IPS DF 6.9 (cell line): ENCODE measurements at regions not wholly inside any gene's neighbourhood (a gene's known extent, or its start where the extent isn't known, plus 50 kb on each side); places are given as distances from the start of the nearest gene placed in this dataset.

ENCODE experiments used
- DNase-seq: peaks from one replicate; pipeline ENCODE4 v3.0.0-alpha.2; 2013; ENCODE audit warnings: low read depth, low spot score
- H3K27ac ChIP-seq: one replicate; pipeline ENCODE4 v1.5.1; 2013; ENCODE audit warnings: low read length, control low read depth
- H3K27me3 ChIP-seq: 2 replicates; pipeline ENCODE4 v1.6.1; 2013; ENCODE audit warnings: mild to moderate bottlenecking, low read length; ENCODE audit not compliant: control insufficient read depth, insufficient read depth
- H3K36me3 ChIP-seq: 2 replicates; pipeline ENCODE4 v1.6.1; 2013; ENCODE audit warnings: low read length; ENCODE audit not compliant: control insufficient read depth, insufficient read depth
- H3K4me1 ChIP-seq: 2 replicates; pipeline ENCODE4 v1.6.1; 2013; ENCODE audit warnings: low read length; ENCODE audit not compliant: control insufficient read depth, insufficient read depth
- H3K4me3 ChIP-seq: 2 replicates; pipeline ENCODE4 v1.5.1; 2013; ENCODE audit warnings: mild to moderate bottlenecking, low read length
- H3K9me3 ChIP-seq: 2 replicates; pipeline ENCODE4 v1.6.1; 2013; ENCODE audit warnings: low read length, inconsistent platforms; ENCODE audit not compliant: control insufficient read depth, insufficient read depth
- WGBS: extraction: QIAGEN DNeasy Blood & Tissue Kit; methylation state at CpG from one replicate; pipeline ENCODE4 v1.1.7; 2013; ENCODE audit warnings: mixed read lengths, missing lambda C conversion rate; ENCODE audit not compliant: insufficient read length, insufficient coverage; 5-methylcytosine and 5-hydroxymethylcytosine counted together

DNA sequence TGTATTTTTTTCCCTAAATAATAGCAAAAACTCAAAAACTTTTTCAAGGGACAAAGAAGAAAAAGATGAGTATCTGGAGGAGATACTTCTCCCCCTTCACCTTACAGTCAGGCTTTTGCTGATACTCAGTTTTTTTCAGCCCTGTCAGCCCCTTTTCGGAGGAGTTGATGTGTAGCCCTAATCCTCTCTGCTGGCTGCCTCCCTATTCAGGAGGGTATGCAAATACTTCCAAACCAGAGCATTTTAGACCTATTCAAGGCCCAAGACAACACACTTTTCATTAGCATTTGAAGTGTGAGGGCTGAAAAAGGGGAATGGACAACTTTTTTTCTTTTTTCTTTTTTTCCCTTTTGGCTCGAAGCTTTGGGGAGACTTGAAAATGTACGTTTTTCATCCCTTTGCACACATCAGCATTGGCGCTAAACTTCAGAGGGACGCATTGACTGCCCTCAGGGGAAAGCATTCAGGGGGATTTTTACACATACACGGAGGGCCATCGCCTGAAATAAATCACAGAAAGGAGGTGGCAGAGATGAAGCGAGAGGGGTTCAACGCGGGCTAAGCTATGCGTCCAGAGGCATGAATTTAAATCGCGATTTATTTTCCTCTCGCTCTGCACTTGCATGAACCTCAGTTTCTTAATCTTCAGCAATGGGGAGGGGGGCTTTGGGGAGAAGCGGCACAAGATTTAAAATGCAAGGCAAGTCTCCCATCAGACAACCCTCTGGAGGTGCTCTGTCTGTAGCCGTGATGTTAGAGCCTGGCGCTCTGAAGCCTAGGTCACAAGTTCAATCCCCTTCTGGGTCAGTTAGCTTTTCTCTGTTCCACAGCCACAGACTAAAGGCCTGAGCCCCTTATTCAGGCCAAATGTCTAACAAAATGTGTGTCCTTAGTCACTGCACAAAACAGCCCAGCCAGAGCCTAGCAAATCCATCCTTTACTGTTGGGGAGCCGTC is 86.3 kb downstream of the ASCL1 start:
- DNase-seq: no peak
- Histone ChIP-seq H3K36me3 (no peaks in the 10 kb centered on the region), H3K4me1 (no peaks in the 10 kb centered on the region), H3K4me3 (no peak overlapping the region), H3K27ac (no peak overlapping the region), H3K9me3 (no peaks in the 10 kb centered on the region), H3K27me3 (no peaks in the 10 kb centered on the region)
- WGBS: no CpG with 5 or more reads among the region's 18 CpGs

DNA sequence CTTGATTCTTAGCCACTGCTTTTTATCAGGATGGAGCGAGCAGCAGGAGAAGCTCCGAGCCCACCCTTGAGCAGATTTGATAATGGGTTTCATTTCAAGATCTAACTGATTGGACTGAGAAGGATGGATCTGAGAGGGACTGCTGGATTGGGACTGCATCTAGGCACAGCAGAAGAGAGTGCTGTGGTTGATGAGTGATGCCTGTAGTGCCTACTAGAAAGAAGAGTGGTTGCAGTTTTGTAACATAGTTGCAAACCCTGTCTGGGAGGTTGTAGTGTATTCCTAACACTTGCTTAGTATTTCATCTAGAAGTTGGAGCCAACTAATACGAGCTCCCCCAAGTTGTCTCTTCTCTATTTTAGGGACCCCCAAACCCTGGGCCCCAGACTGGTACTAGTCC is 88.7 kb downstream of the ASCL1 start:
- Histone ChIP-seq H3K9me3 (no peaks in the 10 kb centered on the region), H3K27me3 (no peaks in the 10 kb centered on the region), H3K4me3 (no peak overlapping the region), H3K36me3 (no peaks in the 10 kb centered on the region), H3K27ac (no peak overlapping the region), H3K4me1 (no peaks in the 10 kb centered on the region)
- WGBS: no CpG with 5 or more reads among the region's 3 CpGs
- no peak for DNase-seq

DNA sequence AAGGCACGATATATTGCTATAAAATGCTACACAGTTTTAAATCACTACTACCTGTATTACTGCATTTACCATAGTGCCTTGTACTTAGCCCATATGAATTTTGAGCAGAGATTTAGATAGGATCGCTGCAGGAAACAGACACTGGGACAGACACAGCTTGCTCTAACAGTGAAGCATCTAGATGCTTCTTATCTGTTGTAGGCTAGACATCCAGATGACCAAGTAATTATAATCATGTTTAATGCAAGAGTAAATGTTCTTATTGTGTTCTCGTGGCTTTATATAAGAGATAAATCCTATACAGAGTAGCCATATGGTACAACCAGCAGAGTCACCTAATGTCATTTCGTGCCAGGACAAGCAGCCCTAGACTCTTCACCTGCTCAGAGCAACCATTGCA is 92.8 kb downstream of the ASCL1 start:
- DNase-seq: no peak
- Histone ChIP-seq H3K27ac (no peak overlapping the region), H3K27me3 (no peaks in the 10 kb centered on the region), H3K4me3 (no peak overlapping the region), H3K36me3 (no peaks in the 10 kb centered on the region), H3K9me3 (no peaks in the 10 kb centered on the region), H3K4me1 (no peaks in the 10 kb centered on the region)
- no CpG with 5 or more reads among the region's 4 CpGs for WGBS

DNA sequence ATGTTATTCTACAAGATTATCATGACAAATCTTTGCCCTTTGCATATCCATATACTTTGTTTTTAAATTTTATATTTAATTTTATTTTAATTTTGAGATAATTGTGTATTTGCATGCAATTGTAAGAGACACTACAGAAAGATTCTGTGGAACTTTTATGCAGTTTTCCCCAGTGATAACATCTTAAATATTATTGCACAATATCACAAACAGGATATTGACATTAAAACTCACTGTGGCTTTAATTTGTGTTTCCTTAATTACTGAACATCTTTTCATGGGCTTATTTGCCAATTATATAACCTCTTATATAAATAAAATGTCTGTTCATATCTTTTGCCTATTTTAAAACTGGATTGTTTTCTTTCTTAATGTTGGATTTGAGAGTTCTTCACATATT is 95.6 kb downstream of the ASCL1 start:
- H3K27me3 ChIP-seq: no peaks in the 10 kb centered on the region

DNA sequence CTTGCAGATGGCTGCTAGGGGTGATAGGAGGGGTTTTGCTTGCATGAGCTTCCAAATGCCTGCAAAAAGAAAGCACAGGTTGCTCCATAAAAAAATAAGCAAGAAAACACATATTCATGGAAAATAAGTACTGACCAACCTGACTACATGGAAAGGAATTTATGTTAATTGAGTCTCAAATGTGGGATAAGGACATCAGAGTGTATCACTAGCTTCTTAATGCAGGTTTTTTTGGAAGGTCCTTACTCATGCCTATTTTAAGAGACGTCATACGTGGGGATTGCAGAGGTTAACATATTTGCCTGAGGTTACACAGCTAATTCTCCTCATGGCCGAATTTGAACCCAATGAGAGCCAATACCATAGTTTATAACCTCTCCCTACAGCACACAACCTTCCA is 116.2 kb downstream of the ASCL1 start:
- Histone ChIP-seq H3K27ac (no peak overlapping the region), H3K4me1 (no peaks in the 10 kb centered on the region), H3K9me3 (no peaks in the 10 kb centered on the region), H3K4me3 (no peak overlapping the region), H3K27me3 (no peaks in the 10 kb centered on the region), H3K36me3 (no peaks in the 10 kb centered on the region)
- no CpG with 5 or more reads among the region's 3 CpGs for WGBS
- no peak for DNase-seq

More for the DNA sequence above, 95.6 kb downstream of the ASCL1 start:
- no peaks in the 10 kb centered on the region for H3K36me3 ChIP-seq
- H3K4me1 ChIP-seq: no peaks in the 10 kb centered on the region
- H3K9me3 ChIP-seq: no peaks in the 10 kb centered on the region
- no peak overlapping the region for H3K27ac ChIP-seq
- no peak overlapping the region for H3K4me3 ChIP-seq
- no peak for DNase-seq

DNA sequence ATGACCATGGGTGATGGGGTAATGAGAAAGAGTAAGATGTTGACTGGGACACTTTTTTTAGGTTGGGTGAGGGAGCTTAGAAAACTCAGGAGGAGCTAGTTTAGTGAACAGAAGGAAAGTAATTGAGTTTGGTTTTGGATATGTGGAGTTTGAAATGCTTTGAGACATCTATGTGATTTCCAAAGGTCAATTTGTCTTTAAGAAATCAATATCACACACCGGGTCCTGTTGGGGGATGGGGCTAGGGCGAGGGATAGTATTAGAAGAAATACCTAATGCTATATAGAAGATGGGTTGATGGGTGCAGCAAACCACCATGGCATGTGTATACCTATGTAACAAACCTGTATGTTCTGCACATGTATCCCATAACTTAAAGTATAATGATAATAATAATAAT is 118.4 kb downstream of the ASCL1 start:
- DNase-seq: no peak
- Histone ChIP-seq H3K9me3 (no peaks in the 10 kb centered on the region), H3K4me3 (no peak overlapping the region), H3K27me3 (no peaks in the 10 kb centered on the region), H3K36me3 (no peaks in the 10 kb centered on the region), H3K27ac (no peak overlapping the region), H3K4me1 (no peaks in the 10 kb centered on the region)
- WGBS: no CpG with 5 or more reads among the region's 2 CpGs

DNA sequence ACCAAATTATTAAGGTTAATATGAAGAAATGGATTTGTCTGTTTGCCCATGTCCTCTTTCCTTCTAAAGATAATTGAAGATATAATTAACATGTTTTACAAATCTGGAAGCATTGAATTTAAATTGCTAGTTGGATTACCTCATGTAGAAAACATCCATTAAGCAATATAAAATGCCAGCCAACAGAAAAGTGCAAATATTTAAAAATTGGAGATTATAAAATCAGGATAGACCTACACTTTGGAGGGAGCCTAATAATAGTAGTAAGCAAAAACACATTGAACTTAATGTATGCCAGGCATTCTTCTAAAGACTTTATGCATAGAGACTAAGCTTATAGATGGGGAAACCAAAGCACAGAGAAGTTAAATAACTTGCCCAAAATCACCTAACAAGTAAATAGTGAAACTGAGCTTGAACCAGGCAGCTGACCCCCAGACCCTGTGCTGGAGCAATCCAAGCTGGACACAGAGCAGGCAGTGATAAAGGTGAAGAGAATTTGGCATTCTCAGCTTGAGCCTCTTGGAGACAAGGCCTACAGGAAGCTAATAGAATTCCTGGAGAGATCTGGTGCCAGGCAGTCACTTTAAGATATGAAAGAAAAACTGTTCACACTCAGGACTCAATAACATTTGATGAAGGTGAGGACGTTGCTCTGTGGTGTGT is 119.8 kb downstream of the ASCL1 start:
- Histone ChIP-seq H3K36me3 (no peaks in the 10 kb centered on the region), H3K4me1 (no peaks in the 10 kb centered on the region), H3K4me3 (no peak overlapping the region), H3K27ac (no peak overlapping the region), H3K9me3 (no peaks in the 10 kb centered on the region), H3K27me3 (no peaks in the 10 kb centered on the region)
- no CpG with 5 or more reads among the region's 1 CpG for WGBS
- no peak for DNase-seq

DNA sequence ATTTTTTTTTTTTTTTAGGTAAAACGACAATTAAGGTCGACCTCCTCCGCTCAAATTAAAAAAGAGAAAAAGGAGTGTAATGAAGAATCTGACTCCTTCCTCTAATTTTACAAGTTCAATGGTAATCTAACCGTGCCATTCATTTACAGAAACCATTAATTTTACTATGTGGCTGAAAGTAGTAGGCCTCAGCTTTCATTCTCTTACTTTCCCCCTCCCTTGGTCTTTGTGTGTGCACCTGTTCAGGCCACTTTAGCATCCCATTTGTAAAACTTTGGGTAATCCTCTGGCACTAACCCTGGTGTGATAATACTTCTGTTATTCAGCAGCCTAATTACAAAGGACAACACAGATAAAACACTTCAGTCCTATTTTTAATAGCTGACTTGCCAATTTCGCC is 128.1 kb downstream of the ASCL1 start:
- H3K27me3 ChIP-seq: no peaks in the 10 kb centered on the region
- no peak overlapping the region for H3K27ac ChIP-seq
- WGBS: no CpG with 5 or more reads among the region's 5 CpGs
- H3K4me3 ChIP-seq: no peak overlapping the region
- H3K36me3 ChIP-seq: no peaks in the 10 kb centered on the region
- H3K9me3 ChIP-seq: no peaks in the 10 kb centered on the region
- H3K4me1 ChIP-seq: no peaks in the 10 kb centered on the region
- DNase-seq: no peak

DNA sequence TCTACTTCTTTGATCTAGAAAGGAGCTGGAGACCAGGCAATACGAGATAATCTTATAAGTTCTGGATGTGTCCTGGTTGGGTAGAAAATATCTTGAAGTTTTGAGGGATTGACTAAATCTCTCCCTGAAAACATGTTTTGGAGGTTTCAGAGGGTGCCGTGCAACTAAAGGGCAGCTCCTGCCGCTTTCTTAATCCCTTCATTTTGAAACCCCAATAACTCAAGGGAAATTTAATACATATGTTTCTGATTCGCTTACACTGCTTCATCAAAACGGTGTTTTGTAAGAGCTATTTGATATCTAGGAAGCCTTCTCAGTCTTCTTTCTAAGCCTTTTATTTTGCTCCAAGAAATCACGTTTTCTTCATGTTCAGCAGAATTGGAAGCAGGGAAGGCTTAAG is 129.0 kb downstream of the ASCL1 start:
- WGBS: no CpG with 5 or more reads among the region's 6 CpGs
- no peaks in the 10 kb centered on the region for H3K9me3 ChIP-seq

DNA sequence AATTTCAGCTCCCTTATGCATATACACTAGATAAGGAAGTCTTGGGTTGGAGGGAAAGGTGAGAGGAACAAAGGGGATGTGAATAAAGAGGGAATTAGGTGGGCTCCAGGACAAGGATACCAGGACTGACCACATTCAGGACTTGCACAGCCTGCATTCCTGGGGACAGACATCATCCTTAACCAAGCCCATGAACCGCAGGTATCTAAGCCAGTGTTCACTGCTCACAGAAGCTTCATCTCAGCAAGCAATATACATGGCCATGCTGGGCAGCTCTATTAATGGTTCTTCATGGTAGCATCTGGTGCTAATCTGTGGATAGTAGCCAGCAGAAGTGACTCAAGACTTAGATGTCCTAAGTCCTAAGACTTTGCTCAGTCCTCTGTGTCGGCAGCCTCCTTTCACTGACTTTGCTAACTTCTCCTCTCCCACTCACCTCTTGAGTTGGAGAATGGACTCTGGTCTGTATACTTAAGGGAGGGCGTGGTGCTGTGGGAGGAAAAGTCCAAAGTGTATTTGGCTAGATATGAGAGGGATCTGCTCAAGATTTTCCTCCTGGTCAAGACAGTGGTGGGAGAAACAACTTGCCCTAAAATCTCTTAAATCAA is 136.1 kb downstream of the ASCL1 start:
- DNase-seq: no peak
- no CpG with 5 or more reads among the region's 3 CpGs for WGBS
- Histone ChIP-seq H3K9me3 (no peaks in the 10 kb centered on the region), H3K36me3 (no peaks in the 10 kb centered on the region), H3K4me1 (peaks cover 1% of the 10 kb centered on the region; the same call in 1 of the 2 replicates), H3K4me3 (no peak overlapping the region), H3K27ac (no peak overlapping the region), H3K27me3 (no peaks in the 10 kb centered on the region)

More for the DNA sequence above, 129.0 kb downstream of the ASCL1 start:
- no peak overlapping the region for H3K4me3 ChIP-seq
- no peaks in the 10 kb centered on the region for H3K4me1 ChIP-seq
- H3K36me3 ChIP-seq: no peaks in the 10 kb centered on the region
- DNase-seq: no peak
- H3K27ac ChIP-seq: no peak overlapping the region
- H3K27me3 ChIP-seq: no peaks in the 10 kb centered on the region
